Fibroblast of skin of left biceps (primary cell): ENCODE measurements at regions not wholly inside any gene's neighbourhood (a gene's known extent, or its start where the extent isn't known, plus 50 kb on each side); places are given as distances from the start of the nearest gene placed in this dataset.

Experiments used
- DNase-seq, 2 experiments: peaks; one replicate each; pipeline ENCODE4 v3.0.0-alpha.2; 2013; ENCODE audit warnings: low read depth in 2 of 2

DNA sequence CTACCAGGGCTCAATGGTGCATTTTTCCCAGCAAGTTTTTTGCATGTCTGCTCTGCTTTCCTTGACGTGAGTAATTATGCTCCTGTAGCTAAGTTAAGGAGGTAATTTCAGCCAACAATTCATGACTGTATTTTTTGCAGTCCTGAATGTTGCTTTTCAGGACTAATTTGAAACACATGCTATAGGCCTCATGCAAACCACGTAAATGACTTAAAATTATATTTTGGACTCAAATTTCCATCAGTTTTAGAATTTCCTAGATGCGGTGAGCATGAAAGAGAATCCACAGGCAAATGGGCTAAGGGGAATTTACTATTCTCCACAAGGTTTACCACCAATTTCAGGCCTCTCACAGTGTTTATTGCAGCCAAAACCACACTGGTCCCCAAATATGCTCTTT lies 589.9 kb upstream of the LRRTM1 start:
- no peak for DNase-seq

DNA sequence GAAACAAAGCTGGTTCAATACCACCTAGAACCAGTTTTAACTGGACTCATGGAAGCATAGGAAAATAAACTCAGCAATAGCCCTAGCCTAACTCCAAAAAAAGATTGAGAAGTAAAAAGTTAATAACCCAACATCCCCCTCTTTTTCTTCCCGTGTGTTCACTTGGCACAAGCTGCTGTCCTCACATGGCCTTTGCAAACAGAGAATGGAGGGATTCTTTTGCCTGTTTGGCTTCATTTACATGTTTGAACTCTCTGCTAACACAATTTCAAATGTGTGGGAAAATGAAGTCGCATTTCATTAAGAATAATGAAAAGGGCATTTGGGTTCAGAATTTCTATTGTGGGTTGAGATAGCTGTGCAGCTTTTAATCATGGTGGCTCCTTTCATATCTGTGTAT lies 589.2 kb upstream of the LRRTM1 start:
- no peak for DNase-seq

DNA sequence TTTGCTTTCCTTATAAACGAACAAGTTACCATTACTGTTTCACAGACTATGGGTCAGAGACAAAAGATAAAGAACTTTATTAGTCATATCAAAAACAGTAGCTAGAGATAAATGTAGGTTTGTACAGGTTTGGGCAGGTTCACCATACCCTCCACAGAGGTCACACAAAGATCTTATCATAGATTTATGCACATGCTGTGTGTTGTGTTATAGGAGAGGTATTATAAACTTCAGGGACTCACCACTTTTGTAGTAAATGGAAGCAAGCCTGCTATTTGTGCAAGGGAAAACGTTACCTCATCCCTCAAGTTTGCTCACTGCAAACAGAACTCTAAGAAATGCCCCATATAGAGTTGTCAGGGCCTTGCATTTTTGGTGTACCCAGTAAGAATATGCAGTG lies 584.5 kb upstream of the LRRTM1 start:
- DNase-seq: no peak

DNA sequence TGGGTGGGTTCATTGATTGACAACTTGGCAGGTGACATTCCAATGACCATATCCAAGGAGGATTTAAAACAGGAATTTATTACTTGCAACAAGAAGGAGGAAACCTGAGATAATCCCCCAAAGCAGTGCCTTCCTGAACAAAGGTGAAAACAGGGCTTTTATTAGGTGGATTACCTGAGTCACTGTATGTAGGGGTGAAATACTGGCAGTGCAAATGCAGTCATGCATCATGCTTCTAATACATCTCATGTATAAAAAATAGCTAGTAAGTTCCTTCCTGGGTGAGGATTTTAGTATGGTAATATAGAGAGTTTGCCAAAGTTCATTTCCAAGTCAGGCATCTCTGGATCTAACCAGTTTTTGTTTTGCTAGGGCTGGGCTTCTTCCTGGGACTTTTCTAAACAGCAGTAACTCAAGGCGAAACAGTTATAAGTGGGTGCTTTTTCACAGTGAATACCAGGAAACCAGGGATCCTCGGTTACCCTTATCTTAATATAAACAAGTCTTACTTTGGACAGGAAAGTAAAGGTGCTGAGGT lies 583.4 kb upstream of the LRRTM1 start:
- DNase-seq: no peak

DNA sequence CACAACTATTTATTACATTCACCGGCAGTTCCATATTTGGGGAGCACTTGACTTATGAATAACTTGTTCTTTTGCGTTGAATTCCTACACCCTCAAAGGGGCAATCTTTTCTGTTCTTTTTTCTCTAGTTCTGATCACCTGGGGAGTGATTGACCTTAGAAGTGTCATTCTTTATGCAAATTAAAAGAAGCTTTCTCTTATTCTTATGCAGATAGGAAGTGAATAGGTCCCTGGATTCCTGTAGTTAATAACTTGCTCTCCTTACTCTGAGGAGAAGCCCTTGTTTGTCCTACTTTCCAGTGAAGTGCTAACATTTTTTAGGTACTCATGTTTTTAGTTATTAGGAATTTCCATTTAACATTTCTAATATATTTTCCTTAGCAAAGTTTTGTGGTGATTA lies 569.8 kb upstream of the LRRTM1 start:
- DNase-seq: no peak

DNA sequence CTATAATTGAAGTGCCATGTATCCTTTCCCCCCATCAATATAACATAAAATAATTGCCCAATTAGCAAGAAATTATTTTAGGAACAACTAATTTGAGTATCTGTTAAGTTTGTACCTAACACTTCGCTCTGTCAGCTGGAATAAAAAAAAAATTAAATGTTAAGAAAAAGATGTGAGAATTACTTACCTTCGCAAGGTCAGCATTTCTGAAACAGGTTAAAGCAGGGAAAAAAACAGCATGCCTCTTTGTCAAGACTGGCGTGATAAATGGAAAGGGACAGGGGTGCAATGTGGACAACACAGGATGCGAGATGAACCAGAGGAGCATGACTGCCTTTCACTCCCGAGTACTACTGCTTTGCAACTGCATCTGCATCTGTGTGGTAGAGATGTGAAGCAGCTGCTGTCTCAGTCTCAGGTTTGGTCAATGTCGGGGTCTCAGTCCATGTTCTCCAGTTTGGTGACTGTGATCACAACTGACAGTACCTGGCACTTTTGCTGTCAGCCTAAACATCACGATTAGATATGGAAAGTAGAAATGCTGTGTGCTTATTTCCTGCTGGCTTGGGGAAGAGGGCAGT lies 565.4 kb upstream of the LRRTM1 start:
- DNase-seq: no peak

DNA sequence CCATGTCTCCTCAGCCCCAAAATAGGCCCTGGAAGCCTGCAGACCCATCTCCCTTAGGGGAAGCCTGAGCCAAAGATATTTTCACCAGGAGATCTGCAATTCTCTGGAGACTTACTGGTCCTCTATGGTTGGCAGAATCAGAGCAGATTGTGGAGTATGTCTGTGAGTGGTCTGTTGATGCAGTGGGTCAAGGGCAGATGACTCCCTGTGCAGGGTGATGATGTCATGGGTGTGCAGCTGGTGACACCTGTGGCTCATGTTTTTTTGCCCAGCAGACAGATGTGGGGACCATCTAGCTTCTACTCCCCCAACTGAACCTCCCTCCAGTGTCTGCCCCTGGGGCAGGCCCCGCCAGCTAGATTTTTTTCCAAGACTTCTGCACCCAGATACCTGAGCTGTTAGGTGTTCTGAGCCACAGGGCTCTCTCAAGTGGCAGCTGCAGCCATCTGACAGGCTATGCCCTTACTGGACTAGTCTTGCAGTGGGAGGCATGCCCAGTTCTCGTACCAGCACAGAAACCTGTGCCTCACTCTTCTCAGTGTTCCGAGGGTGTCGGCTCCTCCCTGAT lies 558.7 kb upstream of the LRRTM1 start:
- no peak for DNase-seq

DNA sequence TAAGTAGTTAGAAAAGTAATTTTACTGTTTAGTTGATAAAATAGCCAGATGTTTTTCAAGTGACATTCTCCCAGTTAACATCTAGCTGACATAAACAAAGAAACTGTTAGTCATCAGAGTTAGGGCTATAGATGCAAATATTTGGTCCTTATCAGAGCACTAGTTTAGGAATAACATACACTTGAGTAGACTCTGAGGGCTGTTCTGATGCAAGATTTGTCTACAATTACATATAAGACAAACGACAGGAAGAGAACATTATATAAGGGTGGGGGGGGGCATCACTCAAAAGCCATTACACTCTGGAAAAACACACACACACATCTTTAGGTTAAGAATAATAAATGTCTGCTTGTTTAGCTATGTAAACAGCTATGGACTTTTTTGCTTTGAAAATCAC lies 554.4 kb upstream of the LRRTM1 start:
- no peak for DNase-seq

DNA sequence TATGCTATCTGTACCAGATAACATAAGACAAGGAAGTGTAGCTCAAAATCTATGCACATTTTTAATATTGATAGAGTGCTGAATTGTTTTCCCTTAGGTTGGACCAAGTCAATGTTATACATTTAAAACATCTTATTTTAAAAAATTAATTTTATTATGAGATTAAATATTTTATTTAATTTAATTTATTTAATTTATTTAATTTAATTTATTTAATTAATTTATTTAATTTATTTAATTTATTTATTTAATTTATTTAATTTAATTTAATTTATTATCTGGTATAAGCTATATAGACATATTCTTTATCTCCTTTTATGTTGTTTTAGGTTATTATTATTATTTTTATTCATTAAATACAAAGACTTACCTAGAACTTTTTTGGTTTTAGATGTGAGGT lies 551.7 kb upstream of the LRRTM1 start:
- DNase-seq: no peak

DNA sequence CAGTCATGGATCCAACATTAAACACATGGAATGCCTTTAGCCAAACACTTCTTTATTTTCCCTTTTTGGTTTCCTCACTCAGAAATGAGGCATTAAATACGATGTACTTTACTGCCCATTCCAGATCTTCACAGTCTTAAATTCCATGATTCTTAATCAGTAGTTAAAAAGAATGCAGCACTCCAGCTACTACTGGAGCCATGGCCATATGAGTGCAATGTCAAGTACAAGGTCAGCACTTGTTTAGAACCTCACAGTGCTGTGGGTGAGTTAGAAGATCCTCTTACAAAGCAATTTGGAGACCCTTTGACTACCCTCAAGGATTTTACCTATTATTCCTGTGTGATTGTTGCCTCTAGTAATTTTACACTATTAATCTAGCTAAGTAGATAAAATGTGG lies 550.3 kb upstream of the LRRTM1 start:
- no peak for DNase-seq

DNA sequence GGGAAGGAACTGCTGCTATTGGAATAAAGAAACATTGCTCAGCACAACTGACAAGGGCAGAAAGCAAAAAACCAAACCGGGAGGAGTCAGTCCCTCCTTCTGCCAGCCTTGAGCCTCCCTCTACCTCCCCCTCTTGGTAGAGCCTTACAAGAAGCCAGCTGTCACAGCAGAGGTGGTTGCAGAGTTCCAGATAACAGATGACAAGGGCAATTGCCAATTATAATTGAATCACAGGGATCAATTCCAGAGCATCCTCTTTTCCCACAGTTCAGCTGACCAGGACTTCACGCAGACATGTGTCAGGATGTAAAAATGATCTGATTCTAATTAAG lies 548.2 kb upstream of the LRRTM1 start:
- DNase-seq: no peak

DNA sequence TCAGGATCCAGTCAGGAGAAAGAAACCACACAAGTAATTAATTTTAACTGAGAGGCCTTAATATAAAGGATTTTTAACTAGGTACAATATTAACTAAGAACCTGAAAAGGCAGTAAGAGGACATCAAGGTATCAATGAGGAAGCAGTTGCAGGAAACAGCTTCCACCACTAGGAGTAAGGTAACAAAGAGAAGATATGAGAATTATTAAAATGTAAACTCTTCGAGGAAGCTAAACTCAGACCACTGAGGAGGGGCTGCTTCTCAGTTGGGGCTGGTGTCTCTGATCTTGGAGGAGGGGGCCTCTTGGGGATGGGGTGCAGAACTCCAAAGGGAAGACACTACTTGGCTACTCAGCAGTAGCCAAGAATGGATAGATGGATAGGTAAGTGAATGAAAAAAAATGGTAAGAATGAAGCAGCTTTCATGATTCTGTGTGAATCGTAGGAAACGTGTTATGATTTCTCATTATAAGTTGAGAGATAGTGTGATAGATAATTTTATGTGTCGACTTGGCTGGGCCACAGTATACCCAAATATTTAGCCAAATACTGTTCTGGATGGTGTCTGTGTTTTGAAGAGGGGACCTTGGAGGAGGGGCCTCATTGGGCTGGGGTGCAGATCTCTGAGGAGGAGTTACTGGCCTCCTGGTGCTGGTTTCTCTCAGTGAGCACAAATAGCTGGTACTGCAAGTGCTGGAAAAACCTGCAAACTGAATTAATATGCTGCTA lies 547.7 kb upstream of the LRRTM1 start:
- DNase-seq: no peak

DNA sequence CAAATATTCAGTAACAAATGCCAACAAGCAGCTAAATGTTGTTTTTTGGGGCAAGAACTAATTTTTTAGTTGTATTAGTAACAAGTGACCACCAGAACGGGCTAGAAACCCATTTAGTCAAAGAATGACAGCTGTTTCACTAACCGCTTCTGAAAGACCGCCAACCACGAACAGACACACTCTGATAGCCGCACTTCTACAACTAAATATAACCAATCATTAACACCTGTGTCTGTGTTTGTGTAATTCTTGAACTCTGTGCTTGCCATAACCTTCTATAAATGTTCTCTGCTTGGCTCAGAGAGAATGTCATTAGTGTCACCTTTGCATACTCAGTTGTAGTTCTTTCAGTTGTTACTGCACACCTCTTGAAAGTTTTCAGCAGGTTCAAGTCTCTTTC lies 526.3 kb upstream of the LRRTM1 start:
- DNase-seq: no peak

DNA sequence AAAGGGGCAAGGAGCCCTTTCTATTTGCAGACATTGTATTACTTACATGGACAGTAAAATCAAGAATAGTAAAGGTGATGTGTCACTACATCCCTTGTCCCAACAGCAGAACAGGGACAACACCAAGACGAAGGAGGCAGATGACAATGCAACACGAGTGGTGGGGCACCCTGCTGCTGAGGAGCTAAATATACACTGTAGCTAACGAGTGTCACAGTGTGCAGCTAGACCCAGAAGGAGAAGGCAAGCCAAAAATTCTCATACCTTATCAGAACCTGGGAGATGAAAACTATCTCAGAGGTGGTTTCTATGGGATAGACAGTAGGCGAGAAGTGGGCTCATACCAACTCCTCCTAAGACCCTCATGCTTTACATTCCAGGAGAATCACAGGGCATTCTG lies 518.4 kb upstream of the LRRTM1 start:
- no peak for DNase-seq

DNA sequence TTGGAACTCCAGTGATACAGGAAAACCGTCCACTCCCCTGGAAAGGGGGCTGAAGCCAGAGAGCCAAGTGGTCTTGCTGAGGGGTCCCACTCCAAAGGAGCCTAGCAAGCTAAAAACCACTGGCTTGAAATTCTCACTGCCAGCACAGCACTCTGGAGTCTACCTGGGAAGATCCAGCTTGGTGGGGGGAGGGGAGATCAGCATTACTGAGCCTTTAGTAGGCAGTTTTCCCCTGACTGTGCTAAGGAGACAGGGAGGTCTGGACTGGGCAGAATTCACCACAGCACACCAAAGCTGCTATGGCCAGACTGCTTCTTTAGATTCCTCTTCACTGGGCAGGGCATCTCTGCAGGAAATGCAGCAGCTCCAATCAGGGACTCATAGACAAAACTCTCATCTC lies 510.7 kb upstream of the LRRTM1 start:
- no peak for DNase-seq

DNA sequence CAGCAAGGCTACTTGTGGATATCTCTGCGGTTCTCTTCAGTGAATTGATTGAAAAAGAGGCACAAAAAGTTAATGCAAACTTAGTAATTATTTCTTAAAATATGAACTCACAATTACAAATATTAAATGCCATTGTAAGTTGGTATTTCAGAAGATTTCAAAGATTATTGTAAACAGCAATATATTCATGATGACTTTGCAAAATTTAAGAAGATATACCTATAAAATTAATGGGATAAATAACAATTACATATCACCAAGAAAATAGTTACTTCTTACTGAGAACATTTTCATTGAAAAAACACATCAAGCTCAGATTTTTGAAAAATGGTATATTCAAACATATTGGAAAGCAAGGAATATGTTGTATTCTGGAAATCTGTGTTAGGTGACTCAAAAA lies 482.0 kb upstream of the LRRTM1 start:
- no peak for DNase-seq

DNA sequence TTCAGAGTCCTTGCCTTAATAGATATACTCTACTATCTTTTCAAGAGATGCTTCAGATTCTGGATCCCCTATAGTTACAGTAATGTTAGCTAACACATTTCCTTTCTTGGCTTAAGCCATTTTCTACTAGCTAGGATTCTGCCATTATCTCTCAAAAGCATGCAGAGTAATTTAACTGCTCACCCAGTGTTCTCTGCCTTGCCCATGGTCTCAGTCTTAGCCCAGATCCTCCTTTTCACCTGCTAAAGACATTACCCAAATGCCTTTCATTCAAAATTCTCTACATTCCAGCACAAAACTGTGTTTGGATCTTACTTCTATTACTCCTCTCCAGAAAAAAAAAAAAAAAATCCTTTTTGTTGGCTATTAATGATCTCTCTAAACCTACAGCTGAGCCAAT lies 474.2 kb upstream of the LRRTM1 start:
- DNase-seq: no peak

DNA sequence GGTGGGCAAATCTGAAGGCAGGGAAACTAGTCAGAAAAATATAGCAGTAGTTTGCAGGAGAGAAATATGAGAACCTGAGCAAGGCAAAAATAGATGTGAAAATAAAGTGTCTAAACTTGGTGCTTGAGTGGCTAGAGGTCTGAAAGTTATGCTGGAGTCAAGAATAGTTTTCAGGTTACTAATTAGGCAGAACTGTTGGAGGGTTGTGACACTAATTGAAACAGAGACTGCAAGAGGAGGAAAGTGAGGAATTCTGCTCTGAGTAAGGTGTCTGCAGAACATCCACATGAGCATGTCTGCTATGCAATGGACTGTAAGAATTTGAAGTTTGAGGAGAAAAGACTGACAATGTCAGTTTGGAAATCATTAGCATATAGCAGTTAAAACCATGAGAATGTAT lies 444.0 kb upstream of the LRRTM1 start:
- no peak for DNase-seq

DNA sequence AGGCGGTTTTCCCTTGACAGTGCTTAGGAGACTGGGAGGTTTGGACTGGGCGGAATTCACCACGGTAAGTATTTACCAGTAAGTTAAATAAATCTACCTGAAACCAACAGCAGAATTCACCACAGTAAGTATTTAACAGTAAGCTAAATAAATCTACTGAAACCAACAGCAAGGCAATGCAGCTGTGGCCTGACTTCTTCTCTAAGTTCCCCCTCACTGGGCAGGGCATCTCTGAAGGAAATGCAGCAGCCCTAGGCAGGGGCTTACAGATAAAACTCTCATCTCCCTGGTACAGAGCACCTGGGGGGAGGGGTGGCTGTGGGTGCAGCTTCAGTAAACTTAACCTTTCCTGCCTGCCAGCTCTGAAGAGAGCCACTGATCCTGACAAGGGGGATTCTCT lies 432.5 kb upstream of the LRRTM1 start:
- no peak for DNase-seq

DNA sequence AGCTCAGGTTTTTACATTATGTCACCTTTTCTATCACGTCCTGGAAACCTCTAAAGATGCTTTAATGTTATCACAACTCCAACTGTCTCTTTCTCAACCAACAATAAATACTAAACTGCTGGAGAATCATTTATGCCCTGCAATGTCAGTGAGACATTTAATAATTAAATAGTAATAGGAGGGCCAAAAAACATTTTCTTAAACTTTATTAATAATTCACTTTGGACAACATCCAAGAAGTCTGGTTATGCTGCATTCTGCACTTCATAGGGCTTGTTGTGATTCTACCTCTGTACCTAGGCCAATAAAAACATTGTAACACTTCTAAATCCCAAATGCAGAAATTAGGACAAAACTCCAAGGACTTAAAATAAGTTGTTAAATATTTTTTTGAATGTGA lies 420.4 kb upstream of the LRRTM1 start:
- DNase-seq: no peak

DNA sequence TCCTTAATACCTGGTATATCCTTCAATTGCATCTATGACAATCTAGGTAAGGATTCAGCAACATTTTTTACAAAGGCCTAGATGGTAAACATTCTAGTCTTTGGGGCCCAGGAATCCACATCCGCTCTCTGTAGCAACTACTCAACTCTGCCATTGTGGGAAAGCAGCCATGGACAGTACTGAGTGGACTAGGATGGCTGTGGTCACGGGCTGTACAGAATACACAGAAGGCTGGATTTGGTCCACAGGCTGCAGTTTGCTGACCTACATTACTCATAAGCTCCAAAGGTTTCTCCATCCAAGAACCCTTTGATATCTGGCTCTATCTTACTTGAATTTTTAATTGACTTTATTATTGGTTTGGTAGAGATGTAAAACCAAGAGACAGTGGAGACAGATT lies 418.3 kb upstream of the LRRTM1 start:
- no peak for DNase-seq

DNA sequence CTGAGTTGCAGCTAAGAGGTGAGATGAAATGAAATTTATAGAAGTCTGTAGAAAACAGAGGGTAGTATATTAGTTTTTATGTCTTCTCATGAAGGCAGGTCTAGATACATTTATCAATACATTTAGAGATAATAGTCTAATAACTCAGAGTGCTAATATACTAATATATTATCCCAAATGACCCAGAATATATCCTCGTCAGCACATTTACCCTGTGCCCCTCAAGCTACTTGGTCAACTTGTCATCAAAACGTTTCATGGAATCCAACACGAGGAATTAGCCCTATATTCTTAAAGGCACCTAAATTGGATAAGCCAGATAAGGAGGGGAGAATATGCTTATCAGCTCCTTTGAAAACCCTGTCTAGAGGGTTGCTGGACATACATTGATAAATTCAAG lies 415.1 kb upstream of the LRRTM1 start:
- no peak for DNase-seq

DNA sequence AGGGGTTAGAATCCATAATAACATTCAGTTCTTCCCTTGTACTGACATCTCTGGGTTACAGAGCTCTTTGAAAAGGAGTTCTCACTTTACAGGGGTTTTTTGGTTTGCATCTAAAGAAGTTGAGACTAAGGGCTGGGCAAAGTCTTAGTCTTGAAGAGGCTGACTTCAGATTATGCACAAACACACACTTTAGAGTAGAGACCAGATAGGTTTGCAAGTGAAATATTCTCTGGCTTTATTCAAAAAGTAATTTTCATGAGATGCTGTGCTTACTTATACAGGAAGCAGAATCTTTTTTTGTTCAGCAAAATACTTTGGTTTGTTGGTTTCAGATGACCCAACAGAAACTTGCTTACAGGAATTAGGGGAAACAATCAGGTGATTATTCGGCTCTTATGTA lies 410.9 kb upstream of the LRRTM1 start:
- no peak for DNase-seq

DNA sequence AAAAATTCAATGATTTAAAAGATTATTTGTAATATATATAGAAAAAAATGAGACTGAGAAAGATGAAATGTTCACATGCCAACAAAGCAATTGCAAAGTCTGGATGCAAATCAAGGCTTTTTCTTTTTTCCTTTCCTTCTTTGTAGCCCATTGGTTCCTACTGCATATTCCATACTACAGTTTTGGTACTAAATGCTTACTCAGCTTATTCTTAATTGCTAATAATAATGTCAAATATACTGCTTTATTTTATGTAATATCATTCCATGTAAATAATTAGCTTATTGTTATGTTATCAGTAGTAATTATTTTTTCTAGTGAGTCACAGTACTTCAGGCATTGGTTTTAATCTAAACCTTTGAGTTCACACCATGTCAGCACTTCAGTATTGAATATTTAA lies 407.4 kb upstream of the LRRTM1 start:
- no peak for DNase-seq
